GM19240 (cell line): ENCODE measurements at regions not wholly inside any gene's neighbourhood (a gene's known extent, or its start where the extent isn't known, plus 50 kb on each side); places are given as distances from the start of the nearest gene placed in this dataset.

Source experiments
- DNase-seq: peaks from one replicate; pipeline ENCODE4 v3.0.0; 2011; ENCODE audit warnings: low spot score; ENCODE audit not compliant: insufficient read length

DNA sequence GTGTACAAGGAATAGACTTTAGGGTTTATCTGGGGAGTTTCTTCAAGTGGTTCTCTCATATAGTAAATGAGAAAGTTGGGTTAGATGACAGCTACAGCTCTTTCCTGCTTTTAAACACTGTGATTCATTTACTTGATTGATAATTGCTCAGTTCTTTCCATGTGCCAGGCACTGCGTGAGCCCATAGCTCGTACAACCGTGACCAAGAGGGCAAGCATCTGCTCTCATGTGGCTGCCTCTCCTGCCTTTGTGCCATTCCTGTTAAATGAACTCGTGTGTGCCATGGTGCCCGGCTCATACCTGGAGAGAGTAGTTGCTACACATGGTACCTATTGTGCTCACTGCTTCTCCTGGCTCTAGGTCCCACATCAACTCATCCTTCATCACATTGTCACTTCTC lies 206.3 kb downstream of the SNX19 start:
- no peak for DNase-seq

DNA sequence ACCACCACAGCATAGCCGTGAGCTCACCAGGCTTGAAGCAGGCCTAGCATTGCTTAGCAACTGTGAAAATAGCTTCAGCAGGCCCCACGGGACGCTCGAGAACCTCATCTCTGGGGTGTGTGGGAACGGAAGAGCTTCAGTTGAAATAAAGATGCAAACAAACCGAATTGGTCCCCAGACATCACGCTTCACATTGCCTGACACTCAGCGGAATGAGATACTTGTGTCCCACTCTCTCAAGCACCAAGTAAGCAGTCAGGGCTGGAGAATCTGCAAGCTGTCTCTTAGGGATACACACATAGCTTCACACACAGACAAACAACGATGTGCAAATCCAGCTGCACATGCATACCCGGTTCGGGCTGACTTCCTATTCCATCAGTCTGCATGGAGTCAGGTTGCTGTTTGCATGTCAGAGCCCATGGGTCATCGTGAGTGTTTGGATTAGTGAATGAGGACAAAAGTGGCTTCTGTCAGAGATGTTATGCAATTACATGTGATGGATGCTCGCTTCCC lies 205.7 kb downstream of the SNX19 start:
- no peak for DNase-seq

DNA sequence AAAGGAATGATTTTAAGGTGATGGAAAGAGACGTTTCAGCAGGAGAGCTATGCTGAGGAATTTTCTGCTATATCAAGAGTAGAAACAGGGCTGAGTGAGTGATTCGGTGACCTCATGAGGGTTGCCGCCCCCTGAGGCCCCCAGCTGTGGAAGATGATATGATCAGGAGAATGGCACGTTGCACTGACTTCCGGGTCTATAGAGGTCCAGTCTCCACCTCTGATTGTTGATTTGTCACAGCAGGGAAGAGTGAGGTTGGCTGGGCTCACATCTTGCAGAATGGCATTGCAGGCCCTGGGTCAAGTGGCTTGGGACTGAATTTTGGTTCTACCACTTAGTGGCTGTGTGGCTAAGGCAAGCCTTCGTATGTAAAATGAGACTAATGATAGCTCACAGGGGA lies 205.1 kb downstream of the SNX19 start:
- no peak for DNase-seq

DNA sequence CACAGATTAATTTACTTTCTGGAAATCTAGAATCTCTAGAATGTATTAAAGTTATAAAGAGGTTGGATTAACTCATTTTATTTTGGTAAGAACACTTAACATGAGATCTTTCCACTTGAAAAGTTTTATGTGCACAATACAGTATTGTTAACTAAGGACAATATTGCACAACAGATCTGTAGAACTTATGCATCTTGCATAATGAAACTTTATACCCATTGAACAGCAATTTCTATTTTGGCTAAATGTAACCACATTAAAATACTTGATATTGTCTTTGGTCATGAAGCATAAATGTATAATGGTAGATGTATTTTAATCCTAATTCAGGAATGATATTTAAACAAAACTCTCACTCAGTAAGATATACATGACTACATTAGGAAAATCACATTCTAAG lies 203.8 kb downstream of the SNX19 start:
- no peak for DNase-seq

DNA sequence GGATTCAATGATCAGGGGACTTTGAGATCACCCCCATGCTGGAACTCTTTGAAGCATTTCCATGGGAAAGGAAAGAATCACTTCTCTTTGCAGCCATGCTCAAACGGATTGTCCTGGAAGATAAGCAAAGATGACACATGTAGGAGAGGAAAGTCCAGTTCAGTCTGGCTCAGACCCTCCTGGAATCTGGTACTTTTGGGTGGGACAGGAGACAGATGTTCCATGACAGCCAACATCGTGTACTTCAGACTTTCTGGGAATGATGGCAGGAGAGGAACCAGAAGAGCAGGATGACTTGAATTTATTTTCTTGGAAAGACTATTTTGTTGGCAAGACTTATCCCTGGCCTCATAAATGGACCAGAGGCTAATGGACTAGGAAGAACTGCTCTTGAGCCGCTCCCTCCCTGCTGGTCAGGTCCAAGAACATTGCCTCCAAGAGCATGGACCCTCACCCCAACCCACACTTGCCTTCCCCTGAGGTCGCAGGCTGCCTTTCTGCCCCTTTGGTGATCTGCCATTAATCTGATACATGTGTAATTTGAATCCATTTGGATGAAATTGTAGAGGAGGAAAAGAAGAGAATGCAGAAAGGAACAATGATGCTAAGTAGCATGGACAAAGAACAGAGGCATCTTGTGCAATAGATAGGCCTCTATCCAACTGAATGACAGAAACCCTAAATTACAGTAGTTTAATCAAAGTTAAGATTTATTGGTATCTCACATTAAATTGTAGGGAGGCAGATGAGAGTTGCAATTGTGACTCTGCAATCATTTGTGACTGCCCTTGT lies 201.0 kb downstream of the SNX19 start:
- no peak for DNase-seq

DNA sequence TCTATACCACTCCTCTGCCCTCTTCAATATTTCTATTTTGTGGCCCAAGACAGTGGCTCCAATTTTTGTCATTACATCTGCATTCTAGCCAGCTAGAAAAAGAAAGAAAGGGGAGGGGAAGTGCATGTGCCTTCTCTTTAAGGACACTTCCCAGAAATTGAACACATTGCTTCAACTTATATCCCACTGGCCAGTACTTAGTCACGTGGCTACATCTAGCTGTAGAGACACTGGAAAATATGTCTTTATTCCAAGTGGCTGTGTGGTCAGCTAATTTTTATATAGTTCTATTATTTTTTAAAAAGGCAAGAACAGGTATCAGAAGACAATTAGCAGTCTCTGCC lies 200.4 kb downstream of the SNX19 start:
- no peak for DNase-seq

DNA sequence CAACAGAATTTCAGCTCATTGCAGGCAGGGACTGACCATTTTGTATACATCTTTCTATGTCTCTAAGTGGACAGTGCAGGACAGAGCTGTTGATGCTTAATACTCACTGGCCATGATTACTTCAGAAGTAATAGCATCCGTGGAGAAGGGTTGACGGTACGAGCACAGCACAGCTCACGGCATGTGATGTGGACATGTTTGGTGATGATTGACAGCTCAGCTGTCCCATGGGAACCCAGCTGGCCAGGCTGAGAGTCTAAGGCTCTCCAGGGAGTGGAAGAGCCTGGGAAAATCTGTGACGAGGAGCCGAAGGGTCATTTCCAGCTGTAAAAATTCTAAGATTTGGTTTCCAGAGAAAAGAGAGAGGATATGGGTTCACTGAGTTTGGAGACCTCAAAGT lies 198.2 kb downstream of the SNX19 start:
- DNase-seq = no peak

DNA sequence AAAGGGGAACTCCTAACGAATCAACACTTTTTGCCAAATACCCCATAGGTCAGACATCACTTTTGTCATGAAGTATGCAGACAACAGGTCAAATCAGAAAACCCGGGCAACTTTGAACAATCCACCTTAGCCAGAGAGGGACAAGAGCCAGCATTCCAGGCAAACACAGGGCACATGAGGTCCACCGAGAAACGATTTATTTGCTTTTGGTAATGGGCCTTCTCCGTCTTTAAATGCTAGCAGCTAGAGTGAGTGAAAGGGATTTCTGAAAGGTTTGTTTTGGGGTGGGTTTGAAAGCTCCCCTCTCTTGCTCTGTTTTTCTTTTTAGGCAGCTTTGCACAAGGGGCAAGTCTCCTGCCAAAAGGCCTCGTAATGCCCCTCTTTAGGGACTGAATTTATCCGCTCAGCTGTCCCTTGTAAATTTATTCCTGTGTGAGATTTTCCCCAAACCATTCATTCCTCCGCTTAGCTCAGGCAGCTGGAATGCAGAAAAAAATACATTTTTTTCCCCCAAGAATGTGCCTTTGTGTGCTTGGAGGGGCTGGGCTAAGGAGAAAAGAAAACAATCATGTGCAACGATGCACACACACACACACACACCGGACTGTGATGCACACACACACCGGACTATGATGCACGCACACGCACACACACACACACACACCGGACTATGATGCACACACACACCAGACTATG lies 196.9 kb downstream of the SNX19 start:
- DNase-seq = no peak

DNA sequence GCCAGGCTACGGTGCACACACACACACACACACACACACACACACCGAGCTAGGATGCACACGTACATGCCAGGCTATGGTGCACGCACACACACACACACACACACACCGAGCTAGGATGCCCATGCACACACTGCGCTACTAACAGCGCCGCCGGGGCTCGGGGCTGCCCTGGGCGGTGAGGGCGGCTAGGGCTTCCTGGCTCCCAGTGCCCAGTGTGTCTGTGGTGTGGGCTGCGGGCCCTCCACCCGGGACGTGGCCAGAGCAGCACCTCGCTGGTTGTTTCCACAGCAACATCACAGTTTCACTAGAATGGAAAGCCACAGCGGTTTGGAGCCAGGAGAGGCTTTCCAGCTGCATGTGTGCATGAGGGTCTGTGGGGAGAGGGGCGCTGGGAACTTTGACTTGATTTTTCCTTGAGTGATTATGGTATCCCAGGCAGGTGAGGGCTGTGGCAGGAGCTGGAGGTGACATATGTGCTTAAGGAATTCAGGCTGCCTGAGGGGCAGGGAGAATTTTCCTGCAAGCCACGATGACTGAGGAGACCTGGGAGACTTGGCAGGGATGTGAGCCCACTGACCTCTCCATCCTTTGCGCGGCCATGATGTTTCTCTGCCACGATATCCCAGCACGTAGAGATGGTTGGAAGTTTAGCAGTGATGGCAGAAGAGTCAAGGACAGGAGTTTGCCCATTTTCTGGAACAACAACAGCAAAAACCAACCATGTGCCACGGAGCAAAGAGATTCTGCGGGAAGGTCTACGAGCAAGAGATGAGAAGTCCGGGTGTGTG lies 195.9 kb downstream of the SNX19 start:
- no peak for DNase-seq

DNA sequence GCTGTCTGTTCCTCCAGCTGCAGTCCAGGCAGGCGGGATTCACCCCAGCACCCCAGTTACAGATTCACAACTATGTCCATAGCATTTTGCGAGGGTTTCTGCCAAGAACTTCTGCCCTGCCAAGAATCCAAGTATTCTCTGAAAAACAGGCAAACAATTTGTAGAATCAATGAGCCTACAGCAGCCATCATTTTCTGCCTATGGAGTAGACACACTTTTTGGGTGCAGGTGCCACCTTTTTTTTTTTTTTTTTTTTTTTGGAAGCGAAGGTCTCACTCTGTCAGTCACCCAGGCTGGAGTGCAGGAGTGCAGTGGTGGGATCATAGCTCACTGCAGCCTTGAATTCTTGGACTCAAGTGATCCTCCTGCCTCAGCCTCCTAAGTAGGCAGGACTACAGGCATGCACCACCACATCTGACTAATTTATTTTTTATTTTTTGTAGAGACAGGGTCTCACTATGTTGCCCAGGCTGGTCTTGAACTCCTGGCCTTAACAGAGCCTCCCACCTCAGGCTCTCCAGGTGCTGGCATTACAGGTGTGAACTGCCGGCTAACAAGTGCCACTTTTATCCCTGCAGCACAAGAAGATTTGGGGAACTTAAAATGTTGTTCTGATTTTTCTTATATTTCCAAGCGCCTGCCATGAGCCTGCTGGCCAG lies 195.1 kb downstream of the SNX19 start:
- no peak for DNase-seq

DNA sequence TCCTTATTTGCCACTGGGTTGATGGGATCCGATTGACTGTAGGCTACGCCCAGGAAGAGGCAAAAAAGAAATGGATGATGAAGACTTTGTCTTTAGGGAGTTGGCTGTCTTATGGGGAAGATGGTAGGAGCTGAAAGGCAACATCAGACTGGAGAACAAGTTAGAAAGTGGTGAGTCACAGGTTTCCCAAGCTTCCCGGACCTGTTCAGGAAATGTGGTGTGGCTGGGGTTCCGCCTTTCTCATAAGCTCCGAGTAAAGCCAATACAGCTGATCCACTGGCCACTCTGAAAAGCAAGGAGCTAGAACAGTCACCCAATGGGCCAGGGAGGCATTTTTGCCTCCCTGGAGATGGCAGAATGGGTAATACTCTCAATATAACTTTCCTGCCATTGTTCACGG lies 194.5 kb downstream of the SNX19 start:
- no peak for DNase-seq

DNA sequence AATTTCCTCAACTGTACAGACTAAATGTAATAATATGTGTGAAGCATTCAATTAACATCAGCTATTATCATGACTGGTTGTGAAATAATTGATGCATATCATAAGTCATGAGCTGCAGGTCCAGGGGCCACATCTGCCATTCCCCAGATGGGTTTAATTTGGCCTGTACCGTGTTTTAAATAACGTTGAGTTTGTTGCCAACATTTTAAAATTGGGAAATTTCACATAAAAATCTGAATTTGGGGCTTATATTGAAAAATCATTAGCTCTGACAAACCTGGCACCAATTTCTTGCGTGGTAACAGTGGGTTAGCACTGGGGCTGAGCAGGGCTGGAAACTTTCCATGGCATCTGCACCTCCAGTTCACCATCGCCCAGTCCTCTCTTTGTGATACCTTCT lies 193.9 kb downstream of the SNX19 start:
- no peak for DNase-seq

DNA sequence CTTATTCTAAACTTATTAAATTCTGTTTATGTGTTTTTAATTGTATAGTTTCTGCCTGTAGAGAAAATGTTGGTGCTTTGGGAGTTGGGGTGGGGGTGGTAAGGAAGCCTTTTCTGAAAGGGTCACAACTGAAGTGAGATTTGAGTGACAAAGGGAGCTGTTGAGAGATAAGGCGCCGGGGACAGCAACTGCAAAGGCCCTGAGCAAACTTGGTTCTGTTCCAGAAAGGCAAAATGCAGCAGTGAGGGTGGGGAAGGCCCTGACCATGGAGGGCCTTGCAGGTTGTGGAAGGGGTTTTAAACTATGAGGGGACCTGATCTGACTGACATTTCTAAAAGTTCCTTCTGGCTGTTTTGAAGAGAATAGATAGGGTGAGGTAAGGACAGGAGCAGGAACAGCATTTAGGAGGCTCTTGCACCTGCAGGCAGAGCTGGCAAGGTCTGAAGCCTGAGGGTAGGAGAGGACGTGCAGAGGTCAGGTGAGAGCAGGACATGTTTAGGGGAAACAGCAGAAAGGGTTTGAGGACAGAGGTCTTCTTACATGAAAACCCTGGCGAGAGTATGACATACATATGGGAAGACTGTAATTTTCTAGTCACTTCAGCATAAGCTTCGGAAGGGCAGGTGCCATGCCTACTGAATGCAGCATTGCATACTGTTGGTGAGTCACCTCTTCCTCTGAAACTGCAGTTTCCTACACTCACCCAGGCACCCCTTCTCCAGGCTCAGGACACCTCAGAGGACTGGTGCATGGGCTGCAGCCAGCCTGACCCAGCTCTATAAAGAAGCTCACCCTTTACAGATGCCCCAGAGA lies 190.7 kb downstream of the SNX19 start:
- DNase-seq = no peak

DNA sequence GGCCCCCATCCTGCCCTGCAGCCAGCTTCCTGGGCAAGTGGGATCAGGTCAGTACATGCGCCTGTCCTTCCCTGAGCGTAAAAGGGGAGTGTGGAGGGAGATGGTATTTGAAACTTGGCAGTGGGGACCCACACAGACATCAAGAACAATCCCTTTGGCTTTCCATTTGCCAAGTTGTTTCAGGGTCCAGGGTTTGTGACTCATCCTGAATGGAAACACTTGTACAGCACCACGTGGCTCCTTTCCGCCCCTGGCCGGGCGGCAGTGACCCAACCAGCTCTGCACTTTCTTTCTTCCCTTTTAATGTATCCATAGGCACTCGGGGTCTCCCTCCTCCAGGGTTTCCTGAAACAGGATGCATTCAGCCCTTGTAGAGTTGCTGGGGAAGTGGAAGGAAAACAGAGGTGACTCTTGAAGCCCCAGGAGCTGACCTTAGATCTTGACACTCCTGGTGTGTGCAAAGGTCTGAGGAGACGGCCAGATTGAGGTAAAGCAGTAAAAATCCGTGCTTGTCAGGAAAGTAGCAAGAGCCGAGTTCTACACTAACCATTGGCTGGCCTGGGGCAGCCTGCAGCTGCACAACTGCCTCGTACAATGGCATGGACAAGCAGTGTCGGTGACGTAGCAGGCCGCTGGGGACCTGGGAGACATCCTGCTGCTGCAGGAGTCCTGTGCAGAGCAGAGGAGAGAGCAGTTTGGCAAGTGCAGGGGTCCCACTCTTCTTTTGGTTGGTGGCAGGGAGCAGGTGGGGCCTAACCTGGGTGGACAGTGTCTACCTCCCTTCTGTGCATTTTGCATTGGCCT lies 189.8 kb downstream of the SNX19 start:
- no peak for DNase-seq

DNA sequence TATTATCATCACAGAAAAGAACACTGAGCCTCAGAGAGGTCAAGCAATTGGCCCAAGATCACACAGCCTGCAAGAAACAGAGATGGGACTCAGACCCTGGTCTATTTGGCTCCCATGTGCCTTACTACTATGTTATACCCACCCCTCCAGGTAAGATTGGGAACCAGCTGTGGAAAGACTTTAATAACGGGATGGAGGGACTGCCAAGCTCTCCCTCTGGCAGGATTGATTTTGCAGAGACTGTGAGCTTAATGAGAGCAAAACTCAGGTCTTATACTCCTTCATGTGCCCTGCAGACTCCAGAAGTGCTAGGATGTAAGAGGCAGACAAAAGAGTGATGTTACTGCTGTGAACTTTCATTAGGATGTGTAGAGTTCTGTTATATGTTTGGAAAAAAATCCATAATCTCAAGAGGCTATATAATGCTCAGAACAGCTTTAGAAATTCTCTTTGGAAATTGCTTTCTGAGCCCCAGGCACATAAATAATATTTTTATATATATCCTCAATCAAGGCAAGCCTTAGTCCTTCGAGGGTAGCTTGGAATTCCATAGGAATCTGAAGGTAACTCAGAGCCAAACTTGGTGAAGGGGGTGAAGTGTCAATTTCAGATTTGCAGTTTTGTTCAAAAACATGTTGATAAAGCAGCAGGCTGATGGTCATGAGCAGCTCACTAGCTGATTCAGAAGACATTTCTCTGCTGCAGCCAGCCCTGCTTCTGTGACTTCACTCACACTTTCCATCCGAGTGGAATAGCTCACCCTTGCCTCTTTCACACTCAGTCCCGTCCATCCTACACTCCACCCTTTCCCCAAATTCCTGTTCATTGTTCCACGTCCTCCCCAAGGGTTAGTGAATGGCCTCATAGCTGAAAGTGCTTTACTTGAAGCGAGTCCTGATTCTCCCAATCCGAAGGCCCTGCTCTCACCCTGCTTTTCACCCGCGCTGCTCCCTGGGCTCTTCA lies 188.8 kb downstream of the SNX19 start:
- DNase-seq = no peak

DNA sequence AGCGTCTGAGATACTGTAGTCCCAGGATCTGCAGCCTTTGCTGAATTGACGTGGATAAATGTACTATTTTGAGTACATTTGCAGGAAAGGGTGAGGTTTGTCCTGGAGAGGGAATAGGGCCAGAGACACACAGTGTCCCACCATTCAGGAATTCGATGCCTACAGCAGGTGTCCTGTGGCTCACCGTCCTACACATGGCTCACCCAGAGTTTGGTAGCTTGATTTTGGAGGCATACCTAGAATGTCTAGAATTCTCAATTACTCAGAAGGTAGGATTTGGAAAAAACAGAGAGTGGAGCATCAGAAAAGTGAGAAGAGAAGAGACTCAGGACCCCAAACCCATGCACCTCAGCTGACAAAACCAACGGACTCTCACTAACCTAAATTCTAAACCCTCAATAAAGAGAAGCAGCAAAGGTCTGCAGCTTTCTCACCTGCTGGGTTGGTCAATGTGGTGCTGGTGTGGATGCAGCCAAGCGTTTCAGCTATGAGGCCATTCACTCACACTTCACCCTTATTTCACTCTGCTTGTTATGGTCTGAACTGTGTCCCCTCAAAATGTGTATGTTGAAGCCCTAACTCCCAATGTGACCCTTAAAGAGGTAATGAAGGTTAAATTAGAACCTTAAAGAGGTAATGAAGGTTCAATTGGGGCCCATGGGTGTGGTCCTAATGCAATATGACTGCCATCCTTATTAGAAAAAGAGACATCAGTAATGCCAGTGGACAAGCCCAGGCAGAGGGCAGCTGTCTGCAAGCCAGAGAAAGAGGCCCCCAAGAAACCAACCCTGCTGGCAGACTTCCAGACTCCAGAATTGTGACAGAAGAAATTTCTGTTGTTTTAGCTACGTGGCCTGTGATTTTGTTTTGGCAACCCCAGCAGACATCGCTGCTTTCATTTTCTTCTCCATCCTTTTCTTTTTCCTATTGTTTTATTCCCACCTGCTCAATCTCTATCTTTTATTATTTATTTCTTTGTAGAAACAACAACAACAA lies 187.8 kb downstream of the SNX19 start:
- no peak for DNase-seq

DNA sequence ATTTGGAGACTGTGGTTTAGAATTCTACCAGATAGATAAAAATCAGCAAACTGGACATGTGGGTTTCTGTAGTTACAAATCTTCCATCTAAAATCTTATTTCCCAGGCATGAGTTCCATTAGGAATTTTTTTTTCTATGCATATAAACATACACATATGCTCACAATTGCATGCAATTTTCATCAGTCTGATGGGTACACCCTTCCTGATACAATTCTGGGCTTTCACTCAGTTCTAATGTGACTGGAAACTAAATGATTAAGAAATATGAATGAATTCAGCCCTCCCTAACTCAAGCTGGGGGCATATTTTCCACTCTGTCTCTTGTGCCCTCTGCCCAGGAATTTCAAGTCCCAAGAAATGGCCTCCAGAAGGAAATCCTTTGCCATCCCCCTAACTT lies 187.1 kb downstream of the SNX19 start:
- no peak for DNase-seq
